ENCODE measurements at regions not wholly inside any gene's neighbourhood (a gene's known extent, or its start where the extent isn't known, plus 50 kb on each side); places are given as distances from the start of the nearest gene placed in this dataset.
"Not testable (repeated sequence)": the region's sequence is repeated elsewhere in the genome, so short reads cannot be mapped to it uniquely, and the experiment has no call there.

DNA sequence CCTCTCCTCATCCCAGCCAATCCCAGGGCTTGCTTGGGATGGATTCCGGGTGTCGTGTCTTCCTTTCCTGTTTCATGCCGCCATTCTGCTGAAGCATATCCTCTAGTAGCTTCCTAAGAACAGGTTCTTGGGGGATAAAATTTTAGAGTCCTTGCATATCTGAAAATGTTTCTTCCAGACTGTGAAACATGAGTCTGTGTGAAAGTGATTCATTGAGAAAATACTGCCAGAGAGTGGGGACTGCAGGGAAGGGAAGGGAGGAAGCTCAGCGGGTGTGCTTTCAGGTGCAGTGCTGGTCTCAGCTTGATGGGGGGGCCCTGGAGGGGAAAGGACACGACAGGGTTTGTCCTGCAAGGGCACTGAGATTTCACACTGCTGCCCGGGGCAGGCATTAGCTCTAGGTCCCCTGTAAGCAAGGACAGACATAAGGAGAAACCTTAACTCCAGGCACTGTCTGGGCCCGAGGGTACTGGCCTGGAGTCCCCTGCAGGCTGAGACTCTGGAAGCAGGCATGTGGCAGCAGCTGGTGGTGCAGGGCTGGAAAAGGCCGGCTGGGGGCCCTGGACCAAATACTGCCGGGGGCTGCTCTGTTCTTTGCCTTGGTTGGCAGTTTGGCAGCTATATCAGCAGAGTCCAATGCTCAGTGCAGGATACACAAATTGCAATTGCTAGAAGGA lies 97.6 kb upstream of the HS6ST1 start:
- no peak overlapping the region for H3K4me3 ChIP-seq (replicated peaks; ENCODE audit: low read depth, low read length)
- TF ChIP-seq, protein P1, sequence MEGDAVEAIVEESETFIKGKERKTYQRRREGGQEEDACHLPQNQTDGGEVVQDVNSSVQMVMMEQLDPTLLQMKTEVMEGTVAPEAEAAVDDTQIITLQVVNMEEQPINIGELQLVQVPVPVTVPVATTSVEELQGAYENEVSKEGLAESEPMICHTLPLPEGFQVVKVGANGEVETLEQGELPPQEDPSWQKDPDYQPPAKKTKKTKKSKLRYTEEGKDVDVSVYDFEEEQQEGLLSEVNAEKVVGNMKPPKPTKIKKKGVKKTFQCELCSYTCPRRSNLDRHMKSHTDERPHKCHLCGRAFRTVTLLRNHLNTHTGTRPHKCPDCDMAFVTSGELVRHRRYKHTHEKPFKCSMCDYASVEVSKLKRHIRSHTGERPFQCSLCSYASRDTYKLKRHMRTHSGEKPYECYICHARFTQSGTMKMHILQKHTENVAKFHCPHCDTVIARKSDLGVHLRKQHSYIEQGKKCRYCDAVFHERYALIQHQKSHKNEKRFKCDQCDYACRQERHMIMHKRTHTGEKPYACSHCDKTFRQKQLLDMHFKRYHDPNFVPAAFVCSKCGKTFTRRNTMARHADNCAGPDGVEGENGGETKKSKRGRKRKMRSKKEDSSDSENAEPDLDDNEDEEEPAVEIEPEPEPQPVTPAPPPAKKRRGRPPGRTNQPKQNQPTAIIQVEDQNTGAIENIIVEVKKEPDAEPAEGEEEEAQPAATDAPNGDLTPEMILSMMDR (IDR thresholded peaks at IDR 0.05; ENCODE audit: low read depth, low read length, missing control alignments): no peak
- no peak for DNase-seq (ENCODE audit: extremely low read depth, low read depth)

DNA sequence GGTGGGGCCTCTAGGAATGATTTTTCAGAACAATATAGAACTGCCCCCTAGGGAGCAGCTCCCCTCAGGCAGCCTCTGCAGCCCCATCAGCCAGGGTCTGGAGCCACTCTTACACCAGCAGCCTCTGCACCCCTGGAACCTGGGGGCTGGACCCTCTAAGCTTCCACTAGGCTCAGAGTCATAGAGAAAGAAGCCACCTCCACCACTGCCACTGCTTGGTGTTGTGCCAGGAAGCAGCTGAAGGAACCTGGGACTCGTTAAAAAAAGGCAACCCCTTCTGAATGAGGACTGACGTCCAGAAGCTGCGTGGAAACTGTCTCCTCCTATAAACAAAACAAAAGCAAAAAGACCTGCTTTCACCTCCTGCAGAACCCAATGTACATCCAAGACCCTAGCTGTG lies 98.1 kb upstream of the HS6ST1 start:
- TF ChIP-seq, protein P1 (IDR thresholded peaks at IDR 0.05; ENCODE audit: low read depth, low read length, missing control alignments): no peak
- H3K4me3 ChIP-seq (replicated peaks; ENCODE audit: low read depth, low read length): no peak overlapping the region
- DNase-seq (ENCODE audit: extremely low read depth, low read depth): no peak

DNA sequence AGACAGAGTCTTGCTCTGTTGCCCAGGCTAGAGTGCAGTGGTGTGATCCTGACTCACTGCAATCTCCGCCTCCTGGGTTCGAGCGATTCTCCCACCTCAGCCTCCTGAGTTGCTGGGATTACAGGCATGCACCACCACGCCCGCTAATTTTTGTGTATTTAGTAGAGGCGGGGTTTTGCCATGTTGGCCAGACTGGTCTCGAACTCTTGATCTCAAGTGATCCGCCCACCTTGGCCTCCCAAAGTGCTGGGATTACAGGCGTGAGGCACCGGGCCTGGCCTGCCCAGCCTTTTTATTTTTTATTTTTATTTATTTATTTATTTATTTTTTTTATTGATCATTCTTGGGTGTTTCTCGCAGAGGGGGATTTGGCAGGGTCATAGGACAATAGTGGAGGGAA lies 98.6 kb upstream of the HS6ST1 start:
- H3K4me3 ChIP-seq (replicated peaks; ENCODE audit: low read depth, low read length); DNase-seq (ENCODE audit: extremely low read depth, low read depth): not testable (repeated sequence)

DNA sequence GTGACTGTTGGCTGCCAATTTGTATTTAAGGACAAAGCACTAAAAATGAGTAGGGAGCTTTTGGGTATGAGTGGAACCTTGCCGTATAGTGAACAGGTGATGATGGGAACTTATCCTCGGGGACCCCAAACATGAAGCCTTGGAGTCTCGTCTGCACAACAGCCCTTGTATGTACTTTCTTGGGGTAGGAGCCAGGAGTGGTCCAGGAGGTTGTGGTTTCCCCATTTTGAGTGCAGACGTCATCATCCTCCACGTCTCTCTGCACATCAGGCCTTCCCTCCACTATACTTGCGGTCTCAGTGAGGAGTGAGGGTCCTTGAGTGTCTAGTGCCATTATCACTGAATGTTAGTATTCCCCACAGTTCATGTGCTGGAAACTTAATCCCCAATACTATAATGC lies 101.5 kb upstream of the HS6ST1 start:
- DNase-seq (ENCODE audit: extremely low read depth, low read depth): no peak
- TF ChIP-seq, protein P1 (IDR thresholded peaks at IDR 0.05; ENCODE audit: low read depth, low read length, missing control alignments): no peak
- H3K4me3 ChIP-seq (replicated peaks; ENCODE audit: low read depth, low read length): no peak overlapping the region

DNA sequence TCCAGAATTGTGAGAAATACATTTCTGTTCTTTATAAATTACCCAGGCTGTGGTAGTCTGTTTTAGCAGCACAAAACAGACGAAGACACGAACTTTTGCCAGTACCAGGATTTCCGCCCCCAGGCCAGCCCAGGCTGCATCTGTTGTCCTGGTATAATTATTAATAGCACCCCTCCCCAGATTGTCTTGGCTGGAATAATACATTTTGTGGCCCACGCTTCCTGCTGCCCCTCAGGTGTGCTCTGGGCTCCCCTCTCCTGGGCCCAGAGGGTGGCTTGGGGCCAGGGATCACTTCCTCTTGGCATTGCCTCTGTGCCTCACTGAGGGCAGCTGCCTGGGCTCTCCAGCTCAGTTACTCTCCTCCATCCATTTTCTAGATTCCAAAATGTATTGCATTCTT lies 102.1 kb upstream of the HS6ST1 start:
- TF ChIP-seq, protein P1 (IDR thresholded peaks at IDR 0.05; ENCODE audit: low read depth, low read length, missing control alignments): no peak
- no peak for DNase-seq (ENCODE audit: extremely low read depth, low read depth)
- H3K4me3 ChIP-seq (replicated peaks; ENCODE audit: low read depth, low read length): no peak overlapping the region

DNA sequence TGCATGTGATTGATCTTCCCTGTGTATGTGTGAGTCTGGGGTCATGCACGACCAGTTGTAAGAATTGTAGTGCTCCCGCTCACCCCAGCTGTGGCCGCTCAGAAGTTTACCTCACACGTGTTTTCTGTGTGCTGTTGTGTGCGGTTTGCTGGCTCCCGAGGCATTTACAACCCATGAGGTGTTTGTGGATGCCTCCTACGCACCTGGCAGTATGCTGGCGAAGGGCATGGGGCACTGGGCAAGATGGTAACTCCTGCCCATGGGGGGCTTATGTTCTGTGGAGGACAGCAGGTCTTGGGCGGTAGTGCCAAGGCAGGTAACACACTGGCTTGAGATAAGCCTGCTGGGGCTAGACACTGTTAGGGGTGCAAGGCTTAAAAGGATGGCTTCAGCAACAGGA lies 102.6 kb upstream of the HS6ST1 start:
- TF ChIP-seq, protein P1 (IDR thresholded peaks at IDR 0.05; ENCODE audit: low read depth, low read length, missing control alignments): no peak
- no peak for DNase-seq (ENCODE audit: extremely low read depth, low read depth)

DNA sequence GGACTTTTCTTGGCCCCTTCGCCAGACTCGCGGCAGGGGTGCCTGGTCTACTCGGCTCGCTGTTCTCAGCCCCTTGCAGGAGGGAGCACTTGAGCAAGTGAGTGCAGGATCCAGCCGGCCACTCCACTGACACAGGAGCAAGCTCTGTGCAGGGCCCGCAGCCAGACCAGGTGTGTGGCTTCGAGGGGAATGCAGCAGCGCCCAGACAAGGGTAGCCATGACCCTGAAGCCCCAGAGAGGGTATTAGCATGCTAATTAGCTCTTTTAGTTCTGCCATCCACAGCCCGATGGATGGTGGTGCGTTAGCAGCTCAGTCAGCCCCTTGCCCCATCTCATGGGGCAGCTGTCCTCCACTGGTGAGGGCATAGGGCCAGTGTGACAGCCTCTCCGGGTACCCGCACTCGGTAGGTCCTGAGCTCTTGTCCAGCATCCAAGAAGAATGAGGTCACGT lies 103.2 kb upstream of the HS6ST1 start:
- no peak for DNase-seq (ENCODE audit: extremely low read depth, low read depth)
- TF ChIP-seq, protein P1 (IDR thresholded peaks at IDR 0.05; ENCODE audit: low read depth, low read length, missing control alignments): no peak
- no peak overlapping the region for H3K4me3 ChIP-seq (replicated peaks; ENCODE audit: low read depth, low read length)

More for the DNA sequence above, 102.6 kb upstream of the HS6ST1 start:
- no peak overlapping the region for H3K4me3 ChIP-seq (replicated peaks; ENCODE audit: low read depth, low read length)
